Activated CD8-positive, alpha-beta T cell treated with anti-CD3 and anti-CD28 coated beads for 36 hours (primary cell): ENCODE measurements at regions not wholly inside any gene's neighbourhood (a gene's known extent, or its start where the extent isn't known, plus 50 kb on each side); places are given as distances from the start of the nearest gene placed in this dataset.

Experiments used
- ATAC-seq: fragments of 200-7000 bp; cut with Tn5 transposase; one replicate; pipeline ENCODE4 v1.10.0; 2021; ENCODE audit warnings: mild to moderate bottlenecking, moderate library complexity
- CTCF ChIA-PET: fragments of 350-600 bp; sonication (Branson Sonifier 250); formaldehyde crosslinking; loops from one replicate; lab custom pipeline; 2021; ENCODE audit warnings: antibody characterized with exemption; lab: Charles Lee
- POLR2A ChIA-PET: fragments of 350-600 bp; sonication (Branson Sonifier 250); formaldehyde crosslinking; loops from one replicate; lab custom pipeline; 2021; ENCODE audit warnings: antibody characterized with exemption; lab: Charles Lee
- DNase-seq: peaks from one replicate; pipeline ENCODE4 v3.0.0-alpha.2; 2020
- H3K27ac Mint-ChIP-seq: one replicate; pipeline ENCODE4 v1.8.0; 2021; ENCODE audit warnings: mild to moderate bottlenecking, mixed read lengths
- H3K27me3 Mint-ChIP-seq: one replicate; pipeline ENCODE4 v1.8.0; 2021; ENCODE audit warnings: mixed read lengths
- H3K36me3 Mint-ChIP-seq: one replicate; pipeline ENCODE4 v1.8.0; 2021; ENCODE audit warnings: low read depth, mixed read lengths
- H3K4me1 Mint-ChIP-seq: one replicate; pipeline ENCODE4 v1.8.0; 2021; ENCODE audit warnings: low read depth, mixed read lengths
- H3K4me3 Mint-ChIP-seq: one replicate; pipeline ENCODE4 v1.8.0; 2021; ENCODE audit warnings: mild to moderate bottlenecking, moderate library complexity, mixed read lengths
- H3K9me3 Mint-ChIP-seq: one replicate; pipeline ENCODE4 v1.8.0; 2021; ENCODE audit warnings: mixed read lengths
- CTCF ChIP-seq: fragments of 200-600 bp; IDR thresholded peaks from one replicate; pipeline ENCODE4 v1.8.0; 2022; ENCODE audit warnings: antibody characterized with exemption, mild to moderate bottlenecking
- intact Hi-C: fragments of 100-400 bp; cut with micrococcal nuclease; formaldehyde crosslinking; loops from one replicate; pipeline ENCODE4 v1.10.0; 2022

GRCh38 chr2:217639481-217639880 lies 363.3 kb downstream of the TNS1 start:
- Mint-ChIP-seq H3K27ac (no peak overlapping the region), H3K9me3 (no peaks in the 10 kb centered on the region), H3K4me3 (no peak overlapping the region), H3K4me1 (no peaks in the 10 kb centered on the region), H3K36me3 (no peaks in the 10 kb centered on the region), H3K27me3 (no peaks in the 10 kb centered on the region)
- no peak for TF ChIP-seq CTCF
- ChIA-PET POLR2A (no interaction called here), CTCF (no interaction called here)
- no peak for DNase-seq
- intact Hi-C loops: no loop called here
- ATAC-seq: no peak

- DNase-seq: no peak
- intact Hi-C loops: no loop called here
- Mint-ChIP-seq H3K27me3 (peaks cover 1% of the 10 kb centered on the region), H3K4me1 (no peaks in the 10 kb centered on the region), H3K27ac (no peak overlapping the region), H3K36me3 (no peaks in the 10 kb centered on the region), H3K4me3 (no peak overlapping the region), H3K9me3 (no peaks in the 10 kb centered on the region)
- TF ChIP-seq CTCF: no peak
- CTCF ChIA-PET: interaction anchor here (6.3 kb wide), 1 partner anchor 13 kb away, joined by 41 read pairs; no protein-coding TSS in a partner anchor
- POLR2A ChIA-PET: no interaction called here
- ATAC-seq: no peak
Observed at GRCh38 chr2:217638533-217638932, 364.3 kb downstream of the TNS1 start.

- Mint-ChIP-seq H3K4me1 (no peaks in the 10 kb centered on the region), H3K4me3 (no peak overlapping the region), H3K27me3 (peaks cover 1% of the 10 kb centered on the region), H3K9me3 (no peaks in the 10 kb centered on the region), H3K27ac (no peak overlapping the region), H3K36me3 (no peaks in the 10 kb centered on the region)
- ChIA-PET POLR2A (no interaction called here), CTCF (interaction anchor here (6.3 kb wide), 1 partner anchor 13 kb away, joined by 41 read pairs; no protein-coding TSS in a partner anchor)
- intact Hi-C loops: no loop called here
- TF ChIP-seq CTCF: no peak
- no peak for ATAC-seq
- DNase-seq: no peak
Observed at GRCh38 chr2:217638031-217638430, 364.8 kb downstream of the TNS1 start.

GRCh38 chr2:217636991-217637561 lies 365.7 kb downstream of the TNS1 start:
- Mint-ChIP-seq H3K4me1 (no peaks in the 10 kb centered on the region), H3K27ac (no peak overlapping the region), H3K9me3 (no peaks in the 10 kb centered on the region), H3K27me3 (peaks cover 1% of the 10 kb centered on the region), H3K4me3 (no peak overlapping the region), H3K36me3 (no peaks in the 10 kb centered on the region)
- no peak for DNase-seq
- intact Hi-C loops: no loop called here
- CTCF ChIA-PET: interaction anchor here (0.9 to 6.3 kb wide), 3 partner anchors 14 to 76 kb away, joined by 4 to 41 read pairs (median 12); no protein-coding TSS in a partner anchor
- TF ChIP-seq CTCF: no peak
- no peak for ATAC-seq
- POLR2A ChIA-PET: no interaction called here

- CTCF ChIA-PET: interaction anchor here (3.0 to 6.3 kb wide), 2 partner anchors 15 to 76 kb away, joined by 12 to 41 read pairs; no protein-coding TSS in a partner anchor
- DNase-seq (no peak), ATAC-seq (no peak)
- no peaks in the 10 kb centered on the region for H3K4me1 Mint-ChIP-seq
- intact Hi-C loops: no loop called here
- POLR2A ChIA-PET: no interaction called here
- no peak overlapping the region for H3K27ac Mint-ChIP-seq
- no peak for TF ChIP-seq CTCF
- H3K4me3 Mint-ChIP-seq: no peak overlapping the region
- H3K9me3 Mint-ChIP-seq: no peaks in the 10 kb centered on the region
- H3K36me3 Mint-ChIP-seq: no peaks in the 10 kb centered on the region
- H3K27me3 Mint-ChIP-seq: peaks cover 1% of the 10 kb centered on the region
Observed at GRCh38 chr2:217636578-217636977, 366.2 kb downstream of the TNS1 start.
